HepG2 (cell line): ENCODE measurements at regions not wholly inside any gene's neighbourhood (a gene's known extent, or its start where the extent isn't known, plus 50 kb on each side); places are given as distances from the start of the nearest gene placed in this dataset.

ENCODE experiments used
- ATAC-seq: fragments of 200-7000 bp; cut with Tn5 transposase; 3 replicates; pipeline ENCODE4 v1.9.1; 2020; ENCODE audit warnings: mild to moderate bottlenecking, moderate library complexity
- BruUV-seq: library from RNA; stranded (reverse); fragments of 400-500 nt; replicated peaks from 2 replicates; lab custom pipeline; 2021; lab: Mats Ljungman, UMichigan
- CTCF ChIA-PET: fragments of 300-600 bp; formaldehyde crosslinking; extraction: SDS; loops from one replicate; lab custom pipeline; 2021; ENCODE audit warnings: low total read pairs, inconsistent platforms, low intra/inter-chr PET ratio; lab: Yijun Ruan, JAX
- POLR2A ChIA-PET: fragments of 350-600 bp; sonication (Branson Sonifier 250); formaldehyde crosslinking; loops from one replicate; lab custom pipeline; 2020; ENCODE audit warnings: antibody characterized with exemption, inconsistent platforms; lab: Yijun Ruan, JAX
- DNase-seq: peaks from one replicate; pipeline ENCODE4 v3.0.0-alpha.2; 2015; ENCODE audit warnings: low spot score
- FAIRE-seq: peaks from 3 replicates; lab custom pipeline; 2011; peaks lifted over from hg19 to GRCh38; lab: Jason Lieb, UNC
- H2AFZ ChIP-seq: one replicate; pipeline ENCODE4 v1.6.1; 2011; ENCODE audit warnings: low read length, inconsistent platforms
- H3K27ac ChIP-seq: fragments of 300-600 bp; 3 replicates; pipeline ENCODE4 v1.8.0; 2011; ENCODE audit warnings: mixed run types, mild to moderate bottlenecking, mixed read lengths, low read length, inconsistent platforms; ENCODE audit not compliant: insufficient read depth; ENCODE audit errors: extremely low read length
- H3K27me3 ChIP-seq, 2 experiments: fragments of 200-600 bp in 1 of 2; 2 replicates in 1 of 2; 3 replicates in 1 of 2; pipeline versions ENCODE4 v1.6.0 to v1.8.0; 2011; ENCODE audit warnings: low read length in 2 of 2, mild to moderate bottlenecking in 2 of 2, moderate library complexity in 2 of 2, inconsistent platforms in 1 of 2; ENCODE audit not compliant: insufficient read depth in 2 of 2, control insufficient read depth in 1 of 2
- H3K36me3 ChIP-seq, 2 experiments: fragments of 200-600 bp in 1 of 2; replicated peaks in 1 of 2; 2 replicates in 1 of 2; 3 replicates in 1 of 2; pipeline versions ENCODE4 v1.5.1 to v1.8.0; 2011; ENCODE audit warnings: low read length in 2 of 2, inconsistent platforms in 1 of 2; ENCODE audit not compliant: insufficient read depth in 2 of 2, control insufficient read depth in 1 of 2
- H3K4me1 ChIP-seq: 2 replicates; pipeline ENCODE4 v1.5.1; 2012; ENCODE audit warnings: low read length, inconsistent platforms; ENCODE audit not compliant: insufficient read depth
- H3K4me2 ChIP-seq: 2 replicates; pipeline ENCODE4 v1.6.0; 2011; ENCODE audit warnings: low read depth, low read length, inconsistent platforms
- H3K4me3 ChIP-seq, 3 experiments: fragments of 200-600 bp in 1 of 3; sonication (generic), shearing (Covaris generic) in 1 of 3; replicated peaks in 1 of 3; 2 replicates each; pipeline ENCODE4 v1.5.1; 2011 to 2016; ENCODE audit warnings: low read length in 3 of 3, inconsistent platforms in 2 of 3, low read depth in 2 of 3, mild to moderate bottlenecking in 2 of 3, control low read depth in 1 of 3, mixed read lengths in 1 of 3; ENCODE audit not compliant: insufficient read depth in 1 of 3
- H3K79me2 ChIP-seq: one replicate; pipeline ENCODE4 v1.6.1; 2011; ENCODE audit warnings: low read length, inconsistent platforms; ENCODE audit not compliant: insufficient read depth
- H3K9ac ChIP-seq: 2 replicates; pipeline ENCODE4 v1.6.0; 2011; ENCODE audit warnings: mild to moderate bottlenecking, low read depth, low read length, inconsistent platforms; ENCODE audit not compliant: insufficient read depth
- H3K9me3 ChIP-seq: 2 replicates; pipeline ENCODE4 v1.5.1; 2012; ENCODE audit warnings: mild to moderate bottlenecking, low read length
- H4K20me1 ChIP-seq: 2 replicates; pipeline ENCODE4 v1.6.0; 2011; ENCODE audit warnings: inconsistent platforms, mild to moderate bottlenecking, low read length, moderate library complexity; ENCODE audit not compliant: insufficient read depth
- HOXA5 ChIP-seq: sonication (generic); formaldehyde crosslinking; IDR thresholded peaks from 2 replicates; pipeline ENCODE4 v1.4.0; 2020; ENCODE audit warnings: missing genetic modification reagents
- MAFF ChIP-seq: IDR thresholded peaks from 2 replicates; pipeline ENCODE4 v1.6.1; 2011; ENCODE audit warnings: low read depth, low read length, improper control_type of control experiment
- MAFK ChIP-seq, 2 experiments: IDR thresholded peaks in 1 of 2; conservative IDR thresholded peaks in 1 of 2; 2 replicates each; pipeline ENCODE4 v1.6.1; 2011; ENCODE audit warnings: improper control_type of control experiment in 2 of 2, low read length in 2 of 2
- MTERF4 ChIP-seq: sonication (generic); formaldehyde crosslinking; IDR thresholded peaks from 2 replicates; pipeline ENCODE4 v1.8.0; 2023; ENCODE audit warnings: mild to moderate bottlenecking, missing genetic modification reagents
- NFE2L1 ChIP-seq: sonication (generic); formaldehyde crosslinking; IDR thresholded peaks from 2 replicates; pipeline ENCODE4 v1.4.0; 2020; ENCODE audit warnings: missing genetic modification reagents, mild to moderate bottlenecking, borderline replicate concordance
- NFRKB ChIP-seq: fragments of 450-650 bp; IDR thresholded peaks from 2 replicates; pipeline ENCODE4 v1.6.1; 2017
- POLR2AphosphoS5 ChIP-seq: IDR thresholded peaks from 2 replicates; pipeline ENCODE4 v1.6.1; 2012; ENCODE audit warnings: low read depth, low read length
- YY1 ChIP-seq: IDR thresholded peaks from 2 replicates; pipeline ENCODE4 v1.6.1; 2011; ENCODE audit warnings: low read length, low read depth, moderate library complexity, mild to moderate bottlenecking; ENCODE audit not compliant: insufficient read depth, insufficient replicate concordance
- ZIK1 ChIP-seq: sonication (generic); formaldehyde crosslinking; IDR thresholded peaks from 2 replicates; pipeline ENCODE4 v1.5.0; 2020; ENCODE audit warnings: mild to moderate bottlenecking, low read depth, missing genetic modification reagents, borderline replicate concordance
- ZNF703 ChIP-seq: sonication (generic); formaldehyde crosslinking; IDR thresholded peaks from 2 replicates; pipeline ENCODE4 v1.5.1; 2020; ENCODE audit warnings: missing genetic modification reagents, mild to moderate bottlenecking, moderate library complexity, borderline replicate concordance
- WGBS: methylation state at CpG from one replicate; pipeline ENCODE4 v1.1.6; 2017; ENCODE audit warnings: low lambda C conversion rate; 5-methylcytosine and 5-hydroxymethylcytosine counted together
- in situ Hi-C: cut with HindIII; loops from 2 replicates; pipeline ENCODE4 v1.10.0; 2017; ENCODE audit warnings: low pct_unique_long_range_greater_than_20kb; ENCODE audit not compliant: extremely low pct_ligation_motif_present
- intact Hi-C: fragments of 100-400 bp; cut with micrococcal nuclease; formaldehyde crosslinking; loops from one replicate; pipeline ENCODE4 v1.10.0; 2022; ENCODE audit not compliant: unreplicated experiment
- TF ChIP-seq, protein P1 (sequence below): sonication (generic); formaldehyde crosslinking; IDR thresholded peaks from 2 replicates; pipeline ENCODE4 v1.8.0; 2022; ENCODE audit warnings: mild to moderate bottlenecking, missing genetic modification reagents, moderate library complexity
- TF ChIP-seq, protein P2 (sequence below): sonication (generic); formaldehyde crosslinking; IDR thresholded peaks from 2 replicates; pipeline ENCODE4 v1.5.0; 2020; ENCODE audit warnings: missing genetic modification reagents, mild to moderate bottlenecking, borderline replicate concordance
- TF ChIP-seq, protein P3 (sequence below): sonication (generic); formaldehyde crosslinking; IDR thresholded peaks from 2 replicates; pipeline ENCODE4 v1.5.0; 2020; ENCODE audit warnings: mild to moderate bottlenecking, missing genetic modification reagents

DNA sequence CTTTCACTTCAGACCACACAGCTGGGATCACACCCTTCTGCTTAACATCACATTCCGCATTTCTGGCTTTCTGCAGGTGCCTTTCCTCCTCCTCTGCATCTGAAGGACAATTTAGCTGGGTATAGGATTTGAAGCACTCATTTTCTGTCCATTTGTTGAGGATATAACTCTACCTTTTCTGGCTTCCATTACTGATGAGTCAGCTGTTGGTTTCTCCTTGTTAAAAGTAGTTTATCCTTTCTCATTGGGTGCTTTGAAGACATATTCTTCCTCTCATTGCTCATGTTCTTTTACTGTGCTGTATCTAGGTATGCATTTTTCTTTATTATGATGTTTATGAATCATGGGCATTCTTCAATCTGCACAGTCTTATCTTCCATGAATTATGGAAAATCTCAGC, 199.3 kb upstream of the SOX1 start:
- intact Hi-C loops (no loop called here), in situ Hi-C loops (no loop called here)
- no peak overlapping the region for H3K27ac ChIP-seq
- DNase-seq (no peak), FAIRE-seq (no peak), ATAC-seq (no peak)
- H3K27me3 ChIP-seq = peaks cover 2 to 35% of the 10 kb centered on the region in 2 experiments; a peak in 3 of 5 replicates
- ChIA-PET POLR2A (no interaction called here), CTCF (no interaction called here)
- no peaks in the 10 kb centered on the region for H3K9me3 ChIP-seq
- no peaks in the 10 kb centered on the region for H3K79me2 ChIP-seq
- no peaks in the 10 kb centered on the region for H3K36me3 ChIP-seq
- H2AFZ ChIP-seq = no peak overlapping the region
- no peak for TF ChIP-seq MTERF4
- TF ChIP-seq POLR2AphosphoS5 = no peak
- TF ChIP-seq ZNF703 (CRISPR knock-in tag) = no peak
- TF ChIP-seq MAFK (conservative IDR thresholded peaks at IDR 0.05 in 1 of 2, IDR thresholded peaks at IDR 0.05 in 1 of 2; ENCODE audit: low read length in 2 of 2) = peak; percentile 54 to 70
- TF ChIP-seq NFE2L1 = no peak
- TF ChIP-seq MAFF = peak; percentile 65
- TF ChIP-seq, protein P1, sequence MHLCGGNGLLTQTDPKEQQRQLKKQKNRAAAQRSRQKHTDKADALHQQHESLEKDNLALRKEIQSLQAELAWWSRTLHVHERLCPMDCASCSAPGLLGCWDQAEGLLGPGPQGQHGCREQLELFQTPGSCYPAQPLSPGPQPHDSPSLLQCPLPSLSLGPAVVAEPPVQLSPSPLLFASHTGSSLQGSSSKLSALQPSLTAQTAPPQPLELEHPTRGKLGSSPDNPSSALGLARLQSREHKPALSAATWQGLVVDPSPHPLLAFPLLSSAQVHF (CRISPR knock-in tag) = no peak
- no peak overlapping the region for H3K4me2 ChIP-seq
- 0% methylated on average over 1 of the region's 1 CpG for WGBS
- BruUV-seq = no TSS peak
- no peak overlapping the region for H3K9ac ChIP-seq
- no peak overlapping the region for H3K4me3 ChIP-seq
- no peaks in the 10 kb centered on the region for H4K20me1 ChIP-seq
- no peaks in the 10 kb centered on the region for H3K4me1 ChIP-seq

- Histone ChIP-seq H3K27me3 (peaks cover 3 to 33% of the 10 kb centered on the region in 2 experiments; a peak in 3 of 5 replicates), H3K4me1 (no peaks in the 10 kb centered on the region), H3K79me2 (no peaks in the 10 kb centered on the region), H3K4me2 (no peak overlapping the region), H3K9me3 (no peaks in the 10 kb centered on the region), H3K36me3 (no peaks in the 10 kb centered on the region), H2AFZ (no peak overlapping the region), H3K4me3 (no peak overlapping the region), H3K27ac (no peak overlapping the region), H4K20me1 (no peaks in the 10 kb centered on the region), H3K9ac (no peak overlapping the region)
- in situ Hi-C loops = no loop called here
- intact Hi-C loops = no loop called here
- ChIA-PET CTCF (no interaction called here), POLR2A (no interaction called here)
- WGBS = 34% methylated on average over 3 of the region's 3 CpGs
- no peak for FAIRE-seq
- no TSS peak for BruUV-seq
- ATAC-seq = no peak
- DNase-seq = no peak
- TF ChIP-seq ZIK1 (CRISPR knock-in tag) (no peak), HOXA5 (CRISPR knock-in tag) (no peak), YY1 (no peak), NFRKB (no peak)
- TF ChIP-seq, protein P2, sequence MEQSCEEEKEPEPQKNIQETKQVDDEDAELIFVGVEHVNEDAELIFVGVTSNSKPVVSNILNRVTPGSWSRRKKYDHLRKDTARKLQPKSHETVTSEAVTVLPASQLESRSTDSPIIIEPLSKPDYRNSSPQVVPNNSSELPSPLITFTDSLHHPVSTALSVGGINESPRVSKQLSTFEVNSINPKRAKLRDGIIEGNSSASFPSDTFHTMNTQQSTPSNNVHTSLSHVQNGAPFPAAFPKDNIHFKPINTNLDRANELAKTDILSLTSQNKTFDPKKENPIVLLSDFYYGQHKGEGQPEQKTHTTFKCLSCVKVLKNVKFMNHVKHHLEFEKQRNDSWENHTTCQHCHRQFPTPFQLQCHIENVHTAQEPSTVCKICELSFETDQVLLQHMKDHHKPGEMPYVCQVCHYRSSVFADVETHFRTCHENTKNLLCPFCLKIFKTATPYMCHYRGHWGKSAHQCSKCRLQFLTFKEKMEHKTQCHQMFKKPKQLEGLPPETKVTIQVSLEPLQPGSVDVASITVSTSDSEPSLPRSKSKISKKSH (CRISPR knock-in tag) = no peak
- TF ChIP-seq, protein P3, sequence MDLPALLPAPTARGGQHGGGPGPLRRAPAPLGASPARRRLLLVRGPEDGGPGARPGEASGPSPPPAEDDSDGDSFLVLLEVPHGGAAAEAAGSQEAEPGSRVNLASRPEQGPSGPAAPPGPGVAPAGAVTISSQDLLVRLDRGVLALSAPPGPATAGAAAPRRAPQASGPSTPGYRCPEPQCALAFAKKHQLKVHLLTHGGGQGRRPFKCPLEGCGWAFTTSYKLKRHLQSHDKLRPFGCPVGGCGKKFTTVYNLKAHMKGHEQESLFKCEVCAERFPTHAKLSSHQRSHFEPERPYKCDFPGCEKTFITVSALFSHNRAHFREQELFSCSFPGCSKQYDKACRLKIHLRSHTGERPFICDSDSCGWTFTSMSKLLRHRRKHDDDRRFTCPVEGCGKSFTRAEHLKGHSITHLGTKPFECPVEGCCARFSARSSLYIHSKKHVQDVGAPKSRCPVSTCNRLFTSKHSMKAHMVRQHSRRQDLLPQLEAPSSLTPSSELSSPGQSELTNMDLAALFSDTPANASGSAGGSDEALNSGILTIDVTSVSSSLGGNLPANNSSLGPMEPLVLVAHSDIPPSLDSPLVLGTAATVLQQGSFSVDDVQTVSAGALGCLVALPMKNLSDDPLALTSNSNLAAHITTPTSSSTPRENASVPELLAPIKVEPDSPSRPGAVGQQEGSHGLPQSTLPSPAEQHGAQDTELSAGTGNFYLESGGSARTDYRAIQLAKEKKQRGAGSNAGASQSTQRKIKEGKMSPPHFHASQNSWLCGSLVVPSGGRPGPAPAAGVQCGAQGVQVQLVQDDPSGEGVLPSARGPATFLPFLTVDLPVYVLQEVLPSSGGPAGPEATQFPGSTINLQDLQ = no peak
Measured at GRCh38 chr13:111868716-111869115, 198.2 kb upstream of the SOX1 start.
